Lung (tissue), 11 donors: ENCODE measurements at regions not wholly inside any gene's neighbourhood (a gene's known extent, or its start where the extent isn't known, plus 50 kb on each side); places are given as distances from the start of the nearest gene placed in this dataset.

ENCODE experiments used
- ATAC-seq: fragments of 200-7000 bp; cut with Tn5 transposase; one replicate; pipeline ENCODE4 v1.9.1; 2020; ENCODE audit warnings: moderate number of reproducible peaks; ENCODE audit not compliant: insufficient read depth, low FRiP score
- DNase-seq, 3 donors: peaks; one replicate each; pipeline ENCODE4 v3.0.0-alpha.2; 2013 to 2017
- H3K27ac ChIP-seq, 2 donors: one replicate each; pipeline ENCODE4 v1.5.1; 2013; ENCODE audit warnings: mild to moderate bottlenecking in 2 of 2, moderate library complexity in 2 of 2, control low read depth in 1 of 2, inconsistent platforms in 1 of 2, low read depth in 1 of 2, low read length in 1 of 2
- H3K27me3 ChIP-seq, 3 donors: one replicate each; pipeline ENCODE4 v1.5.1; 2013; ENCODE audit warnings: low read length in 2 of 3; ENCODE audit not compliant: control insufficient read depth in 3 of 3, insufficient read depth in 3 of 3
- H3K36me3 ChIP-seq, 4 donors: one replicate each; pipeline ENCODE4 v1.5.1; 2013; ENCODE audit warnings: low read length in 4 of 4, mild to moderate bottlenecking in 1 of 4, moderate library complexity in 1 of 4; ENCODE audit not compliant: control insufficient read depth in 4 of 4, insufficient read depth in 4 of 4
- H3K4me1 ChIP-seq, 5 donors: one replicate each; pipeline ENCODE4 v1.5.1; 2013; ENCODE audit warnings: low read length in 5 of 5, mild to moderate bottlenecking in 2 of 5, moderate library complexity in 1 of 5; ENCODE audit not compliant: control insufficient read depth in 5 of 5, insufficient read depth in 5 of 5
- H3K4me3 ChIP-seq: one replicate; pipeline ENCODE4 v1.5.1; 2013; ENCODE audit warnings: mild to moderate bottlenecking, control low read depth, moderate library complexity
- H3K9ac ChIP-seq, 2 donors: one replicate each; pipeline ENCODE4 v1.5.1; 2013; ENCODE audit warnings: low read length in 2 of 2, control low read depth in 1 of 2; ENCODE audit not compliant: insufficient read depth in 1 of 2
- H3K9me3 ChIP-seq, 4 donors: one replicate each; pipeline ENCODE4 v1.5.1; 2013; ENCODE audit warnings: low read length in 3 of 4, mild to moderate bottlenecking in 1 of 4, moderate library complexity in 1 of 4; ENCODE audit not compliant: control insufficient read depth in 4 of 4, insufficient read depth in 3 of 4
- CTCF ChIP-seq: IDR thresholded peaks from 2 replicates; pipeline ENCODE4 v1.5.1; 2012; ENCODE audit warnings: mild to moderate bottlenecking; ENCODE audit errors: control extremely low read depth, extremely low read depth
- WGBS, 2 donors: extraction: QIAGEN DNeasy Blood & Tissue Kit; methylation state at CpG; one replicate each; pipeline ENCODE4 v1.1.7; 2013; 5-methylcytosine and 5-hydroxymethylcytosine counted together
- donor health status: control.
- donor health status: control.
- donor health status: Bipolar disorder and iron deficiency.
- donor health status: healthy.
- donor health status: DM: yes; HTN: yes; CAD: no.

GRCh38 chr2:163888591-163888990 is 152.8 kb upstream of the FIGN start:
- DNase-seq, result no peak
- no peaks in the 10 kb centered on the region for H3K4me1 ChIP-seq
- no peak overlapping the region for H3K9ac ChIP-seq
- H3K36me3 ChIP-seq, result no peaks in the 10 kb centered on the region
- no peak for TF ChIP-seq CTCF
- WGBS, 2 donors, result 83 to 85% methylated on average over 4 of the region's 4 CpGs
- H3K27me3 ChIP-seq, result no peaks in the 10 kb centered on the region
- no peak for ATAC-seq
- no peak overlapping the region for H3K27ac ChIP-seq
- H3K4me3 ChIP-seq, result no peak overlapping the region
- H3K9me3 ChIP-seq, result peaks cover 0 to 7% (median 0%) of the 10 kb centered on the region in 4 donors

- H3K9me3 ChIP-seq, result peaks cover 0 to 4% (median 0%) of the 10 kb centered on the region in 4 donors
- H3K4me3 ChIP-seq, result no peak overlapping the region
- ATAC-seq (no peak), DNase-seq (no peak)
- no peaks in the 10 kb centered on the region for H3K36me3 ChIP-seq
- H3K27me3 ChIP-seq, result no peaks in the 10 kb centered on the region
- TF ChIP-seq CTCF, result no peak
- no peaks in the 10 kb centered on the region for H3K4me1 ChIP-seq
- H3K9ac ChIP-seq, result no peak overlapping the region
- no peak overlapping the region for H3K27ac ChIP-seq
These were observed 151.4 kb upstream of the FIGN start for GRCh38 chr2:163887182-163887581.

- no peak for TF ChIP-seq CTCF
- H3K9ac ChIP-seq, result no peak overlapping the region
- H3K27me3 ChIP-seq, result no peaks in the 10 kb centered on the region
- no peak for ATAC-seq
- no peak overlapping the region for H3K27ac ChIP-seq
- no peaks in the 10 kb centered on the region for H3K4me1 ChIP-seq
- WGBS, 2 donors, result 87 to 93% methylated on average over 10 of the region's 10 CpGs
- no peak overlapping the region for H3K4me3 ChIP-seq
- no peaks in the 10 kb centered on the region for H3K36me3 ChIP-seq
- H3K9me3 ChIP-seq, result no peaks in the 10 kb centered on the region
- DNase-seq, result no peak
These were observed 148.6 kb upstream of the FIGN start for GRCh38 chr2:163884416-163884815.

GRCh38 chr2:163878718-163879117 is 142.9 kb upstream of the FIGN start:
- Histone ChIP-seq H3K4me1 (no peaks in the 10 kb centered on the region), H3K4me3 (no peak overlapping the region), H3K36me3 (no peaks in the 10 kb centered on the region), H3K27me3 (no peaks in the 10 kb centered on the region), H3K9me3 (no peaks in the 10 kb centered on the region), H3K27ac (no peak overlapping the region), H3K9ac (no peak overlapping the region)
- no peak for DNase-seq
- WGBS, 2 donors, result 60 to 62% methylated on average over 4 of the region's 4 CpGs
- no peak for ATAC-seq
- no peak for TF ChIP-seq CTCF
